Heart left ventricle (tissue), 13 donors: ENCODE measurements at regions not wholly inside any gene's neighbourhood (a gene's known extent, or its start where the extent isn't known, plus 50 kb on each side); places are given as distances from the start of the nearest gene placed in this dataset.

Experiments
- POLR2A ChIP-seq, 2 donors: fragments of 450-650 bp; IDR thresholded peaks; one replicate each; pipeline ENCODE4 v1.6.1; 2017; ENCODE audit warnings: antibody characterized with exemption in 2 of 2, mild to moderate bottlenecking in 2 of 2, moderate library complexity in 2 of 2
- TF ChIP-seq, protein P1 (sequence below), 12 donors: fragments of 200-600 bp; sonication (generic) in 4 of 12; IDR thresholded peaks; one replicate each; pipeline versions ENCODE4 v1.5.0 to v1.8.0; 2018 to 2022; ENCODE audit warnings: antibody characterized with exemption in 12 of 12, mild to moderate bottlenecking in 5 of 12
- donor health status: ischemic (EF 13 %, LVEDD 7.1; RV severe dilation, severe dysfunction).
- donor health status: DM: no; HTN: yes; CAD: no.
- donor health status: DM: no; HTN: no; CAD: no.
- donor health status: ischemic (EF 25% LVEDD 6.9; RV normal size, moderate dysfunction).
- donor health status: ischemic (EF 25% LVEDD 5.7; RV mildly dilated, moderate dysfunction).
- donor health status: ischemic (EF 35%, LVEDD 5.7; RV mildly dilated, moderate dysfunction).
- donor health status: nonischemic (EF 11% LVEDD 7.7; RV severe dilation, severe dysfunction).
- donor health status: DM: yes; HTN: yes; CAD: no.
- donor health status: PGD.
- donor health status: ischemic (EF 29% LVEDD 5.4; RV normal size, mild dysfunction).
- donor health status: nonischemic (EF 23%, LVEDD 6.1; RV moderate dilation, normal function).

DNA sequence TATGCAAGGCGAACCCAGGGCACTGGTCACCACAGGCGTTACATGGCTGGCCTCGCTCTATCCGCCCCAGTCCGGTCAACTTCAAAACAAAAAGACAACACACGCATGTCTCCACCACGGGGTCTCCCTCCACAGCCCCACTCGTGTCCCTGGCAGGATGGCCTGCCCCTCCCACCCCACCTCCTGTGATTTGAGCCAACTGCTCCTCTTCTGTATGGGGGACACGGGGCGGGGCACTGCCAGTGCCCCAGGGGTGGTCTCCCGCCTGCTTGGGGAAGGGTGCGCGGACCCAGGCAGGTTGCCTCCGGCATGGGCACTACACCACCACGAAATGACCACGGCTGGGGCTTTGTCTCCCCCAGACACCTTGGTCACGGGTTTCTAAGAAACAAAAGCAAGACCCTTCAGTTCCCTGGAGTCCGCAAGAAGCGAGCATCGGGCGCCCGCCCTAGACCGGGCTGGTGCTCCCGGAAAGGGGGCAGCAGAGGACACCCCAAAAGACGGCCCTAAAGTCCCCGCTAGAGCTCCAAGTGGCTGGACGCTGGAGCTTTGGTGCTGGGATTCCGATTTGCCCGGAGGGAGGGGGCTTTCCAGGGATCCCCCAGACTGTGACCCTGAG, 219.3 kb upstream of the PRICKLE2 start:
- TF ChIP-seq, protein P1, sequence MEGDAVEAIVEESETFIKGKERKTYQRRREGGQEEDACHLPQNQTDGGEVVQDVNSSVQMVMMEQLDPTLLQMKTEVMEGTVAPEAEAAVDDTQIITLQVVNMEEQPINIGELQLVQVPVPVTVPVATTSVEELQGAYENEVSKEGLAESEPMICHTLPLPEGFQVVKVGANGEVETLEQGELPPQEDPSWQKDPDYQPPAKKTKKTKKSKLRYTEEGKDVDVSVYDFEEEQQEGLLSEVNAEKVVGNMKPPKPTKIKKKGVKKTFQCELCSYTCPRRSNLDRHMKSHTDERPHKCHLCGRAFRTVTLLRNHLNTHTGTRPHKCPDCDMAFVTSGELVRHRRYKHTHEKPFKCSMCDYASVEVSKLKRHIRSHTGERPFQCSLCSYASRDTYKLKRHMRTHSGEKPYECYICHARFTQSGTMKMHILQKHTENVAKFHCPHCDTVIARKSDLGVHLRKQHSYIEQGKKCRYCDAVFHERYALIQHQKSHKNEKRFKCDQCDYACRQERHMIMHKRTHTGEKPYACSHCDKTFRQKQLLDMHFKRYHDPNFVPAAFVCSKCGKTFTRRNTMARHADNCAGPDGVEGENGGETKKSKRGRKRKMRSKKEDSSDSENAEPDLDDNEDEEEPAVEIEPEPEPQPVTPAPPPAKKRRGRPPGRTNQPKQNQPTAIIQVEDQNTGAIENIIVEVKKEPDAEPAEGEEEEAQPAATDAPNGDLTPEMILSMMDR (IDR thresholded peaks at IDR 0.05): no peak
- TF ChIP-seq POLR2A (IDR thresholded peaks at IDR 0.05): no peak
